H1 (cell line): ENCODE measurements at regions not wholly inside any gene's neighbourhood (a gene's known extent, or its start where the extent isn't known, plus 50 kb on each side); places are given as distances from the start of the nearest gene placed in this dataset.

Experiments used
- GTF2F1 ChIP-seq: IDR thresholded peaks from 2 replicates; pipeline ENCODE4 v1.6.1; 2012; ENCODE audit warnings: low read depth, low read length, improper control_type of control experiment, borderline replicate concordance
- KDM4A ChIP-seq: IDR thresholded peaks from one replicate; pipeline ENCODE4 v1.7.1; 2012; ENCODE audit warnings: low read depth, mild to moderate bottlenecking, moderate library complexity, low read length, inconsistent platforms; ENCODE audit not compliant: severe bottlenecking
- KDM5A ChIP-seq: fragments of 200-600 bp; IDR thresholded peaks from 2 replicates; pipeline ENCODE4 v1.7.1; 2012; ENCODE audit warnings: mild to moderate bottlenecking, low read length, inconsistent platforms, mixed read lengths
- MAFK ChIP-seq: IDR thresholded peaks from 2 replicates; pipeline ENCODE4 v1.6.1; 2012; ENCODE audit warnings: low read depth, mild to moderate bottlenecking, improper control_type of control experiment, low read length
- POLR2A ChIP-seq, 2 experiments: IDR thresholded peaks; 1 replicate in 1 of 2; 2 replicates in 1 of 2; pipeline ENCODE4 v1.6.1; 2011; ENCODE audit warnings: low read depth in 2 of 2, low read length in 2 of 2, mild to moderate bottlenecking in 2 of 2; ENCODE audit errors: control extremely low read depth in 1 of 2
- RFX5 ChIP-seq: IDR thresholded peaks from 2 replicates; pipeline ENCODE4 v1.6.1; 2011; ENCODE audit warnings: low read depth, low read length, improper control_type of control experiment, borderline replicate concordance

- TF ChIP-seq KDM4A (no peak), KDM5A (no peak), MAFK (no peak), POLR2A (IDR thresholded peaks at IDR 0.05; ENCODE audit: control extremely low read depth in 1 of 2, low read depth in 2 of 2, low read length in 2 of 2) (no peak), GTF2F1 (no peak), RFX5 (no peak)
Measured at GRCh38 chr9:118121361-118121760, 417.2 kb downstream of the TLR4 start (continued).
